ENCODE measurements at regions not wholly inside any gene's neighbourhood (a gene's known extent, or its start where the extent isn't known, plus 50 kb on each side); places are given as distances from the start of the nearest gene placed in this dataset.

- no peaks in the 10 kb centered on the region for H3K9me3 ChIP-seq (ENCODE audit: low read length)
- DNase-seq (ENCODE audit: low spot score) (no peak), FAIRE-seq (no peak), ATAC-seq (no peak)
- intact Hi-C loops (cut with micrococcal nuclease; ENCODE audit: unreplicated experiment) (no loop called here), in situ Hi-C loops (cut with HindIII; ENCODE audit: extremely low pct_ligation_motif_present, low pct_unique_long_range_greater_than_20kb) (no loop called here)
- no peak overlapping the region for H3K4me2 ChIP-seq (ENCODE audit: low read depth, low read length)
- no peaks in the 10 kb centered on the region for H3K4me1 ChIP-seq (ENCODE audit: insufficient read depth, low read length)
- BruUV-seq (replicated peaks) = no TSS peak
- H3K27me3 ChIP-seq (ENCODE audit: control insufficient read depth in 1 of 2, insufficient read depth in 2 of 2, low read length in 2 of 2) = peaks cover 0 to 4% of the 10 kb centered on the region in 2 experiments; a peak in 1 of 5 replicates
- no peak overlapping the region for H3K9ac ChIP-seq (ENCODE audit: insufficient read depth, low read depth, low read length)
- H3K36me3 ChIP-seq (replicated peaks in 1 of 2; ENCODE audit: control insufficient read depth in 1 of 2, insufficient read depth in 2 of 2, low read length in 2 of 2) = no peaks in the 10 kb centered on the region
- CTCF ChIA-PET (ENCODE audit: low intra/inter-chr PET ratio, low total read pairs) = no interaction called here
- H2AFZ ChIP-seq (ENCODE audit: low read length) = no peak overlapping the region
- H3K27ac ChIP-seq (ENCODE audit: extremely low read length, insufficient read depth, low read length) = no peak overlapping the region
- H3K79me2 ChIP-seq (ENCODE audit: insufficient read depth, low read length) = no peaks in the 10 kb centered on the region
- no CpG with 5 or more reads among the region's 5 CpGs for WGBS (ENCODE audit: low lambda C conversion rate)
- TF ChIP-seq ZNF354B (CRISPR knock-in tag; IDR thresholded peaks at IDR 0.05) (no peak), TFDP2 (CRISPR knock-in tag; IDR thresholded peaks at IDR 0.05) (no peak), POLR2G (IDR thresholded peaks at IDR 0.05; ENCODE audit: low read depth, low read length) (no peak), MNT (IDR thresholded peaks at IDR 0.05) (no peak)
- H3K4me3 ChIP-seq (replicated peaks in 1 of 3; ENCODE audit: insufficient read depth in 1 of 3, low read depth in 2 of 3, low read length in 3 of 3) = no peak overlapping the region
- POLR2A ChIA-PET = no interaction called here
- no peaks in the 10 kb centered on the region for H4K20me1 ChIP-seq (ENCODE audit: insufficient read depth, low read length)
These were observed 147.6 kb upstream of the OPCML start for GRCh38 chr11:133679896-133680295.

GRCh38 chr11:133678191-133678590, 145.9 kb upstream of the OPCML start:
- in situ Hi-C loops (cut with HindIII; ENCODE audit: extremely low pct_ligation_motif_present, low pct_unique_long_range_greater_than_20kb) (no loop called here), intact Hi-C loops (cut with micrococcal nuclease; ENCODE audit: unreplicated experiment) (no loop called here)
- no peaks in the 10 kb centered on the region for H3K9me3 ChIP-seq (ENCODE audit: low read length)
- ChIA-PET POLR2A (no interaction called here), CTCF (ENCODE audit: low intra/inter-chr PET ratio, low total read pairs) (no interaction called here)
- no peak overlapping the region for H2AFZ ChIP-seq (ENCODE audit: low read length)
- H3K27me3 ChIP-seq (ENCODE audit: control insufficient read depth in 1 of 2, insufficient read depth in 2 of 2, low read length in 2 of 2) = peaks cover 0 to 4% of the 10 kb centered on the region in 2 experiments; a peak in 1 of 5 replicates
- H3K4me1 ChIP-seq (ENCODE audit: insufficient read depth, low read length) = no peaks in the 10 kb centered on the region
- H3K27ac ChIP-seq (ENCODE audit: extremely low read length, insufficient read depth, low read length) = no peak overlapping the region
- FAIRE-seq (no peak), ATAC-seq (no peak), DNase-seq (ENCODE audit: low spot score) (no peak)
- WGBS (ENCODE audit: low lambda C conversion rate) = 33% methylated on average over 2 of the region's 2 CpGs
- H4K20me1 ChIP-seq (ENCODE audit: insufficient read depth, low read length) = no peaks in the 10 kb centered on the region
- no peak overlapping the region for H3K9ac ChIP-seq (ENCODE audit: insufficient read depth, low read depth, low read length)
- H3K4me3 ChIP-seq (replicated peaks in 1 of 3; ENCODE audit: insufficient read depth in 1 of 3, low read depth in 2 of 3, low read length in 3 of 3) = no peak overlapping the region
- no TSS peak for BruUV-seq (replicated peaks)
- no peaks in the 10 kb centered on the region for H3K79me2 ChIP-seq (ENCODE audit: insufficient read depth, low read length)
- H3K4me2 ChIP-seq (ENCODE audit: low read depth, low read length) = no peak overlapping the region
- no peaks in the 10 kb centered on the region for H3K36me3 ChIP-seq (replicated peaks in 1 of 2; ENCODE audit: control insufficient read depth in 1 of 2, insufficient read depth in 2 of 2, low read length in 2 of 2)
- TF ChIP-seq ZNF383 (CRISPR knock-in tag; IDR thresholded peaks at IDR 0.05; ENCODE audit: borderline replicate concordance) (no peak), ZNF878 (CRISPR knock-in tag; IDR thresholded peaks at IDR 0.05) (no peak), ZFP36L1 (CRISPR knock-in tag; IDR thresholded peaks at IDR 0.05) (no peak), ZNF432 (CRISPR knock-in tag; IDR thresholded peaks at IDR 0.05; ENCODE audit: borderline replicate concordance) (no peak), ZNF18 (CRISPR knock-in tag; IDR thresholded peaks at IDR 0.05; ENCODE audit: insufficient replicate concordance) (no peak), MTA1 (CRISPR knock-in tag; IDR thresholded peaks at IDR 0.05; ENCODE audit: borderline replicate concordance) (no peak), ZUFSP (CRISPR knock-in tag; IDR thresholded peaks at IDR 0.05; ENCODE audit: borderline replicate concordance) (no peak), ZKSCAN1 (IDR thresholded peaks at IDR 0.05; ENCODE audit: low read length) (no peak), KDM3A (CRISPR knock-in tag; IDR thresholded peaks at IDR 0.05; ENCODE audit: low read depth) (no peak)
